ENCODE measurements at regions not wholly inside any gene's neighbourhood (a gene's known extent, or its start where the extent isn't known, plus 50 kb on each side); places are given as distances from the start of the nearest gene placed in this dataset.
"Not testable (repeated sequence)": the region's sequence is repeated elsewhere in the genome, so short reads cannot be mapped to it uniquely, and the experiment has no call there.

DNA sequence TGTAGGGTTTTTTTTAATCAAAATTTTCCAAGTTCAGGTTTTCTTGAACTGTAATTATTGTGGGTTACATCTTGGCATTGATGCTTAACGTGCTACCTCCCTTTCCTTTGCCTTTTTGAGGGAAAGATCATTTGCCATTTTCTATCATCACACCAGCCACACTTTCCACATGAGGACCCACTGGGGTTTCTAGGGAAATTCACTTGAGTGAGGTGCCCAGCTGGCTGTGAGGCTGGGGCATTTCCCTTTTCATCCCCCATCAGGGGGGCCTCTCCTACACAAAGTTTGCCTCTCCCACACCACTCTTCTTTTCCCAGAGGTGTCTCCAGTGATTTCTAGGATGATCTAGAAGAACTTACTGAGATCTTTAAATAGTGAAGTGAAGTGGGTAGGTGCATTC is 335.7 kb downstream of the BMP4 start:
- TF ChIP-seq, protein P1, sequence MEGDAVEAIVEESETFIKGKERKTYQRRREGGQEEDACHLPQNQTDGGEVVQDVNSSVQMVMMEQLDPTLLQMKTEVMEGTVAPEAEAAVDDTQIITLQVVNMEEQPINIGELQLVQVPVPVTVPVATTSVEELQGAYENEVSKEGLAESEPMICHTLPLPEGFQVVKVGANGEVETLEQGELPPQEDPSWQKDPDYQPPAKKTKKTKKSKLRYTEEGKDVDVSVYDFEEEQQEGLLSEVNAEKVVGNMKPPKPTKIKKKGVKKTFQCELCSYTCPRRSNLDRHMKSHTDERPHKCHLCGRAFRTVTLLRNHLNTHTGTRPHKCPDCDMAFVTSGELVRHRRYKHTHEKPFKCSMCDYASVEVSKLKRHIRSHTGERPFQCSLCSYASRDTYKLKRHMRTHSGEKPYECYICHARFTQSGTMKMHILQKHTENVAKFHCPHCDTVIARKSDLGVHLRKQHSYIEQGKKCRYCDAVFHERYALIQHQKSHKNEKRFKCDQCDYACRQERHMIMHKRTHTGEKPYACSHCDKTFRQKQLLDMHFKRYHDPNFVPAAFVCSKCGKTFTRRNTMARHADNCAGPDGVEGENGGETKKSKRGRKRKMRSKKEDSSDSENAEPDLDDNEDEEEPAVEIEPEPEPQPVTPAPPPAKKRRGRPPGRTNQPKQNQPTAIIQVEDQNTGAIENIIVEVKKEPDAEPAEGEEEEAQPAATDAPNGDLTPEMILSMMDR (IDR thresholded peaks at IDR 0.05), result no peak
- no peaks in the 10 kb centered on the region for H3K4me1 ChIP-seq (ENCODE audit: control insufficient read depth in 1 of 2, low read depth in 2 of 2)
- no peaks in the 10 kb centered on the region for H3K9me3 ChIP-seq
- H3K27ac ChIP-seq, result no peak overlapping the region
- no peaks in the 10 kb centered on the region for H3K27me3 ChIP-seq (replicated peaks; ENCODE audit: insufficient read depth)
- no peaks in the 10 kb centered on the region for H3K36me3 ChIP-seq
- ATAC-seq (ENCODE audit: insufficient number of reproducible peaks, low FRiP score, low read depth) (no peak), DNase-seq (ENCODE audit: low spot score) (no peak)
- no peak overlapping the region for H3K4me3 ChIP-seq

DNA sequence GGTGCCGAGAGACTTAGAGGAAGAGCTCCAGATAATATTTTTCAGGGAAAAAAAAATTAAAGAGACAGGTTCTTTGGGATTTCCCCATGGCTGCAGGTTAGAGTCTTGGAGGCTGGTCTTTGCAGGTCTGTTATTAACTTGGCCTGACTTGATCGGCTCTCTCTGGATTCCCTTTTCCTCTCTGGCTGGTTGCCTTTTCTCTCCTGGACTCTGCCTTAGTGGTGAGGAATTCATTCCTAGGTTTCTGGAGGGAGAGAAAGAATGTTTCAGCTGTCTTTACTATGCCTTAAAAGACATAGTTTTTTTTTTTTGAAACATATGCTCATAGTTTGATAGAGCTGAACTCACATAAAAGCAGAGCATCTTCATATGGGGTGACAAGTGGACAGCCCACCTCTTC is 336.3 kb downstream of the BMP4 start:
- ATAC-seq (ENCODE audit: insufficient number of reproducible peaks, low FRiP score, low read depth) (no peak), DNase-seq (ENCODE audit: low spot score) (no peak)
- H3K27ac ChIP-seq, result no peak overlapping the region

DNA sequence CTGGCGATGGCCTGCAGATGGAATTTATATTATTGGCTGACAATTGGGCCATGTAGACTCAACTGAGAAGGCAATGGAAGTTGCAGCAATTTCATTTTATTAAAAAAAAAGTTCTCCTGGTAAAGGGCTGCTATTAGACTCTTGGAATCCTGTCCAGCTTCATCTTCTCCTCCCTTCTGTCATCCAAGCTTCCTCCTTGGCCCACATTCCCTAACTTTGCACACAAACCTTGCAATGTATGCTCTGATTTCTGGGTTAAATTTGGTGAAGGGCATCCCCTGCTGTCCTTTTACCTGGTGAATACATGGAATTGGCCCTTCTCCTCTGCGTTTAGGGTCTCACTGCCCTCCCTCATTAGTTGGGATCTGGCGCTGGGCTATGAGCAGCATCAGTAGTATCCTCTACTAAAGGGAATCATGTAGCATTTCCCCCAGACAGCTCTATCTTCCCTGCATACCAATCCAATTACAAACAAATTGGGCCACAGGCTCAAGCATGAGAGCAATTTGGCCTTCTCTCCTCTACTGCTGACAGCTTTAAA is 336.9 kb downstream of the BMP4 start:
- no peak for DNase-seq (ENCODE audit: low spot score)

More for the DNA sequence above, 336.3 kb downstream of the BMP4 start:
- Histone ChIP-seq H3K4me1 (ENCODE audit: control insufficient read depth in 1 of 2, low read depth in 2 of 2) (no peaks in the 10 kb centered on the region), H3K4me3 (no peak overlapping the region), H3K9me3 (no peaks in the 10 kb centered on the region), H3K36me3 (no peaks in the 10 kb centered on the region), H3K27me3 (replicated peaks; ENCODE audit: insufficient read depth) (no peaks in the 10 kb centered on the region)
- TF ChIP-seq, protein P1 (IDR thresholded peaks at IDR 0.05), result no peak

DNA sequence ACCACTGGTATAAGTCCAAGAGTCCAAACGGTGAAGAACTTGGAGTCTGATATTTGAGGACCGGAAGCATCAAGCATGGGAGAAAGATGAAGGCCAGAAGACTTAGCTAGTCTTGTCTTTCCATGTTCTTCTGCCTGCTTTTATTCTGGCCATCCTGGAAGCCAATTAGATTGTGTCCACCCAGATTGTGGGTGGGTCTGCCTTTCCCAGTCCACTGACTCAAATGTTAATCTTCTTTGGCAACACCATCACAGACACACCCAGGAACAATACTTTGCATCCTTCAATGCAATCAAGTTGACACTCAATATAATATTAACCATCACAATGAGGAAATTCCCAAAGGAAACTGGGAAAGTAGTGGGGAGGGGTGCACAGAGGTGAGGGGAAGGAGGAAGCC is 340.1 kb downstream of the BMP4 start:
- not testable (repeated sequence) for ATAC-seq (ENCODE audit: insufficient number of reproducible peaks, low FRiP score, low read depth); H3K36me3 ChIP-seq; H3K27me3 ChIP-seq (replicated peaks; ENCODE audit: insufficient read depth); H3K4me3 ChIP-seq; H3K27ac ChIP-seq; DNase-seq (ENCODE audit: low spot score); H3K4me1 ChIP-seq (ENCODE audit: control insufficient read depth in 1 of 2, low read depth in 2 of 2); H3K9me3 ChIP-seq

More for the DNA sequence above, 336.9 kb downstream of the BMP4 start:
- H3K4me3 ChIP-seq, result no peak overlapping the region
- no peak overlapping the region for H3K27ac ChIP-seq
- no peaks in the 10 kb centered on the region for H3K36me3 ChIP-seq
- no peaks in the 10 kb centered on the region for H3K9me3 ChIP-seq
- no peaks in the 10 kb centered on the region for H3K4me1 ChIP-seq (ENCODE audit: control insufficient read depth in 1 of 2, low read depth in 2 of 2)
- TF ChIP-seq, protein P1 (IDR thresholded peaks at IDR 0.05), result no peak
- ATAC-seq (ENCODE audit: insufficient number of reproducible peaks, low FRiP score, low read depth), result no peak
- H3K27me3 ChIP-seq (replicated peaks; ENCODE audit: insufficient read depth), result no peaks in the 10 kb centered on the region

DNA sequence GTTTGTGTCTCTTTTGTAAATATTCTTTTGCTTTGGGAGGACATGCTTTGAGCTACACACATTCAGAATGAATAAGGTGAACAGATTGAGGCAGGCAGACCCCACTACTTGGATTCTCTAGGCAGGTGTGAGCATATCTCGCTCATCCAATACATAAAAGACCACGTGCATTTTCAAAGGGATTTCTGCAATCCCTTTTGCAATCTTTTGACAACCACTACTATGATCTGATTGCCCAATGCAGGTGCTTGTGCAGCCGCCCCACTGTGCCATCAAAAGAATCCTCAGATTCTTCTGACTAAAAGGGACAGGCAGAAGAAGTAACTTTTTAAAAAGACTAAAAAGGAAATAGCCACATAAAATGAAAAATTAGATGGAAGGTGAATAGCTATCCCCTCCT is 341.4 kb downstream of the BMP4 start:
- no peak overlapping the region for H3K4me3 ChIP-seq
- no peak for DNase-seq (ENCODE audit: low spot score)
- no peak for ATAC-seq (ENCODE audit: insufficient number of reproducible peaks, low FRiP score, low read depth)
- no peaks in the 10 kb centered on the region for H3K36me3 ChIP-seq
- no peak overlapping the region for H3K27ac ChIP-seq
- no peaks in the 10 kb centered on the region for H3K9me3 ChIP-seq
- H3K27me3 ChIP-seq (replicated peaks; ENCODE audit: insufficient read depth), result no peaks in the 10 kb centered on the region
- TF ChIP-seq, protein P1 (IDR thresholded peaks at IDR 0.05), result no peak
- H3K4me1 ChIP-seq (ENCODE audit: control insufficient read depth in 1 of 2, low read depth in 2 of 2), result no peaks in the 10 kb centered on the region
